ENCODE measurements at regions not wholly inside any gene's neighbourhood (a gene's known extent, or its start where the extent isn't known, plus 50 kb on each side); places are given as distances from the start of the nearest gene placed in this dataset.

DNA sequence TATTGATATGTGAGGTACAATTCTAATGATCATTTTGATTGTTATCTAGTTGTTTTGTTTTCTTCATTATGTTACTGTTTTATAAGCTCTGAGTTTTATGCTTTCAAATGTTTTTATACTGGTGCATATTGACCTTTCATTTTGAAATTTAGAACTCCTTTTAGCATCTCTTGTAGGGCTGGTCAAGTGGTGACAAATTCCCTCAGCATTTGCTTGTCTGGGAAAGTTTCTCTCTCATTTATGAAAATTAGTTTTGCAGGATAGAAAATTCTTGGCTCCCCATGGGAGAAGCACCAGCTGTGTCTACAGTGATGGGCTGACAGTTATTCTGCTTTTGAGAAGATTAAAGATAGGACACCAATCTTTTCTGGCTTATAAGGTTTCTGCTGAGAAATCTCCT lies 105.3 kb upstream of the SPRY1 start:
- Histone ChIP-seq H2AFZ (ENCODE audit: low read depth, low read length) (no peak overlapping the region), H3K4me3 (ENCODE audit: low read length) (no peak overlapping the region), H4K20me1 (ENCODE audit: insufficient read depth) (no peaks in the 10 kb centered on the region), H3K79me2 (replicated peaks; ENCODE audit: insufficient read depth, low read length) (no peaks in the 10 kb centered on the region), H3K4me2 (ENCODE audit: low read length) (no peak overlapping the region), H3K9me2 (ENCODE audit: insufficient read depth, low read length) (no peaks in the 10 kb centered on the region), H3K9ac (ENCODE audit: low read length) (no peak overlapping the region), H3F3A (ENCODE audit: insufficient read depth, low read length, poor library complexity, severe bottlenecking) (no peaks in the 10 kb centered on the region), H3K36me3 (ENCODE audit: insufficient read depth, low read length) (no peaks in the 10 kb centered on the region), H3K27me3 (ENCODE audit: insufficient read depth, low read depth, low read length) (no peaks in the 10 kb centered on the region), H3K27ac (ENCODE audit: low read length) (no peak overlapping the region), H3K9me3 (ENCODE audit: low read length) (peaks cover 5% of the 10 kb centered on the region)
- no peak for TF ChIP-seq MXI1 (conservative IDR thresholded peaks at IDR 0.05; ENCODE audit: poor library complexity, severe bottlenecking)
- TF ChIP-seq TAF1 (IDR thresholded peaks at IDR 0.05; ENCODE audit: low read depth), result no peak
- TF ChIP-seq RAD21 (conservative IDR thresholded peaks at IDR 0.05), result no peak
- TF ChIP-seq EP300 (conservative IDR thresholded peaks at IDR 0.05; ENCODE audit: poor library complexity, severe bottlenecking), result no peak
- TF ChIP-seq POLR2AphosphoS5 (IDR thresholded peaks at IDR 0.05), result no peak
- TF ChIP-seq SMC3 (conservative IDR thresholded peaks at IDR 0.05; ENCODE audit: poor library complexity), result no peak
- TF ChIP-seq REST (IDR thresholded peaks at IDR 0.05; ENCODE audit: borderline replicate concordance), result no peak
- TF ChIP-seq, protein P1, sequence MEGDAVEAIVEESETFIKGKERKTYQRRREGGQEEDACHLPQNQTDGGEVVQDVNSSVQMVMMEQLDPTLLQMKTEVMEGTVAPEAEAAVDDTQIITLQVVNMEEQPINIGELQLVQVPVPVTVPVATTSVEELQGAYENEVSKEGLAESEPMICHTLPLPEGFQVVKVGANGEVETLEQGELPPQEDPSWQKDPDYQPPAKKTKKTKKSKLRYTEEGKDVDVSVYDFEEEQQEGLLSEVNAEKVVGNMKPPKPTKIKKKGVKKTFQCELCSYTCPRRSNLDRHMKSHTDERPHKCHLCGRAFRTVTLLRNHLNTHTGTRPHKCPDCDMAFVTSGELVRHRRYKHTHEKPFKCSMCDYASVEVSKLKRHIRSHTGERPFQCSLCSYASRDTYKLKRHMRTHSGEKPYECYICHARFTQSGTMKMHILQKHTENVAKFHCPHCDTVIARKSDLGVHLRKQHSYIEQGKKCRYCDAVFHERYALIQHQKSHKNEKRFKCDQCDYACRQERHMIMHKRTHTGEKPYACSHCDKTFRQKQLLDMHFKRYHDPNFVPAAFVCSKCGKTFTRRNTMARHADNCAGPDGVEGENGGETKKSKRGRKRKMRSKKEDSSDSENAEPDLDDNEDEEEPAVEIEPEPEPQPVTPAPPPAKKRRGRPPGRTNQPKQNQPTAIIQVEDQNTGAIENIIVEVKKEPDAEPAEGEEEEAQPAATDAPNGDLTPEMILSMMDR (IDR thresholded peaks at IDR 0.05; ENCODE audit: poor library complexity, severe bottlenecking), result no peak
- no peak for TF ChIP-seq EZH2 (IDR thresholded peaks at IDR 0.05; ENCODE audit: borderline replicate concordance, insufficient read depth, low read length, poor library complexity, severe bottlenecking)

DNA sequence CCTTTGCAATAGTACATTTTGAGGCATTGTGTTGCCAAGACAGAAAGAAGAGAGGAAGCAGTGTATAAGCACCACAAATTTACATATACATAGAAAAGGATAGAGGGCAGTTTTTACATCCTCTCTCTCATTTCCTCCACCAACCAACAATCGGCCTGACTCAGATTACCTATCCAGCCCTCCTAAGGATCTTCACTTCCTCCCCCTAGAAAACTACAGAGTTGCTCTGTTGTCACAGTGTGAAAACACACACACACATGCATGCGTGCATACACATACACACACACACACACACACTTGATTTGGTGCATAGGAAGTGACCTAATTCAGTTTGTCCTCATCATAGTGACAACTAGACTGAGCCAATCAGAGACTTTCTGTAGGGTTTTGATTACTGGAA lies 98.8 kb upstream of the SPRY1 start:
- Histone ChIP-seq H3K27ac (ENCODE audit: low read length) (no peak overlapping the region), H3K79me2 (replicated peaks; ENCODE audit: insufficient read depth, low read length) (no peaks in the 10 kb centered on the region), H3F3A (ENCODE audit: insufficient read depth, low read length, poor library complexity, severe bottlenecking) (no peaks in the 10 kb centered on the region), H3K9ac (ENCODE audit: low read length) (no peak overlapping the region), H3K4me3 (ENCODE audit: low read length) (no peak overlapping the region), H3K27me3 (ENCODE audit: insufficient read depth, low read depth, low read length) (no peaks in the 10 kb centered on the region), H3K9me2 (ENCODE audit: insufficient read depth, low read length) (no peaks in the 10 kb centered on the region), H2AFZ (ENCODE audit: low read depth, low read length) (no peak overlapping the region), H3K36me3 (ENCODE audit: insufficient read depth, low read length) (no peaks in the 10 kb centered on the region), H4K20me1 (ENCODE audit: insufficient read depth) (no peaks in the 10 kb centered on the region), H3K9me3 (ENCODE audit: low read length) (no peaks in the 10 kb centered on the region), H3K4me2 (ENCODE audit: low read length) (no peak overlapping the region)
- TF ChIP-seq TAF1 (IDR thresholded peaks at IDR 0.05; ENCODE audit: low read depth) (no peak), EZH2 (IDR thresholded peaks at IDR 0.05; ENCODE audit: borderline replicate concordance, insufficient read depth, low read length, poor library complexity, severe bottlenecking) (no peak), MXI1 (conservative IDR thresholded peaks at IDR 0.05; ENCODE audit: poor library complexity, severe bottlenecking) (no peak), EP300 (conservative IDR thresholded peaks at IDR 0.05; ENCODE audit: poor library complexity, severe bottlenecking) (no peak), RAD21 (conservative IDR thresholded peaks at IDR 0.05) (no peak), POLR2AphosphoS5 (IDR thresholded peaks at IDR 0.05) (no peak), REST (IDR thresholded peaks at IDR 0.05; ENCODE audit: borderline replicate concordance) (no peak), SMC3 (conservative IDR thresholded peaks at IDR 0.05; ENCODE audit: poor library complexity) (no peak)
- TF ChIP-seq, protein P1 (IDR thresholded peaks at IDR 0.05; ENCODE audit: poor library complexity, severe bottlenecking), result no peak
